ENCODE measurements at regions not wholly inside any gene's neighbourhood (a gene's known extent, or its start where the extent isn't known, plus 50 kb on each side); places are given as distances from the start of the nearest gene placed in this dataset.
"Not testable (repeated sequence)": the region's sequence is repeated elsewhere in the genome, so short reads cannot be mapped to it uniquely, and the experiment has no call there.

DNA sequence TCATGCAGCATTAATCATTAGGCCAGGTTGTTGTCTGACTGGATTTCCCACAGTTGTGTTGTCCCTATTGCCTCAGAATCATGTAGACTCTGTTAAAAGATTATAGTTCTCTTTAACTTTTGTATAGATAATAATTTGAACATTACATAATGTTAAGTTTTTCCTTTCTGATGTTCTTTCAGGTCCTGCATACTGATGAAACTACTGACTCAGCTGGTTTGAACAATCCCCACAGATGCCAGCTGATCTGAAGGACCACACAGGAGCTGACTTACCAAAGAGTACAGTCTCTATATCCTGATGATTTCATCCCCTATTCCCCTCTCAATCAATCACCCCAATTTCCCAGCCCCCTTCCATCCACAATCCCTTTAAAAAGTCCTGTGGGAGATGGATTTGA lies 341.2 kb upstream of the MGAT4C start:
- no peak overlapping the region for H3K4me3 ChIP-seq (ENCODE audit: low read depth, low read length)
- TF ChIP-seq CTCF (IDR thresholded peaks at IDR 0.05; ENCODE audit: control insufficient read depth, extremely low read depth, insufficient read depth) = no peak
- no peak for DNase-seq (ENCODE audit: low read depth)

DNA sequence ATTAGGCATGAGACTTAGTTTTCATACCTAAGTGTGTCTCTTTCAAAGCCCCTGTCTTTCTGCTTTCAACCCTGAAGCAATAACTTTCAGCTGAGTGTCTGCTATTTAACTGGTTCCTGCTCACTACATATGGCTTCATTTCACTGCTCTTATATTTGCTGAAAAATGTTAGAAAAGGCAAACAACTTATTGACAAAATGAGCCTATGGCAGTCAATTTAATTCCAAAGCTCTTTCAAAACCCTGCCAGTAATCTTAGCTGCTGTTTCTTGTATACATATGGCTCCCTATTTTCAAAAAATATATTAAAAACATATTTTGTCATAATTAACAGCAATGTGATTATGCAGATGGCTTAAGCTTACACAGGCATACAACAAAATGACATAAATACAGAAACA lies 334.1 kb upstream of the MGAT4C start:
- no peak for DNase-seq (ENCODE audit: low read depth)
- no peak overlapping the region for H3K4me3 ChIP-seq (ENCODE audit: low read depth, low read length)
- no peak for TF ChIP-seq CTCF (IDR thresholded peaks at IDR 0.05; ENCODE audit: control insufficient read depth, extremely low read depth, insufficient read depth)

GRCh38 chr12:86574143-86574542 lies 318.0 kb upstream of the MGAT4C start:
- H3K4me3 ChIP-seq (ENCODE audit: low read depth, low read length) = no peak overlapping the region
- no peak for DNase-seq (ENCODE audit: low read depth)
- TF ChIP-seq CTCF (IDR thresholded peaks at IDR 0.05; ENCODE audit: control insufficient read depth, extremely low read depth, insufficient read depth) = no peak

- DNase-seq (ENCODE audit: low read depth) = no peak
- no peak overlapping the region for H3K4me3 ChIP-seq (ENCODE audit: low read depth, low read length)
- TF ChIP-seq CTCF (IDR thresholded peaks at IDR 0.05; ENCODE audit: control insufficient read depth, extremely low read depth, insufficient read depth) = no peak
Observed at GRCh38 chr12:86572455-86572854, 316.3 kb upstream of the MGAT4C start.

- no peak overlapping the region for H3K4me3 ChIP-seq (ENCODE audit: low read depth, low read length)
- DNase-seq (ENCODE audit: low read depth) = no peak
- no peak for TF ChIP-seq CTCF (IDR thresholded peaks at IDR 0.05; ENCODE audit: control insufficient read depth, extremely low read depth, insufficient read depth)
Observed at GRCh38 chr12:86565038-86565437, 308.8 kb upstream of the MGAT4C start.

GRCh38 chr12:86555491-86555890 lies 299.3 kb upstream of the MGAT4C start:
- not testable (repeated sequence) for H3K4me3 ChIP-seq (ENCODE audit: low read depth, low read length); DNase-seq (ENCODE audit: low read depth)

DNA sequence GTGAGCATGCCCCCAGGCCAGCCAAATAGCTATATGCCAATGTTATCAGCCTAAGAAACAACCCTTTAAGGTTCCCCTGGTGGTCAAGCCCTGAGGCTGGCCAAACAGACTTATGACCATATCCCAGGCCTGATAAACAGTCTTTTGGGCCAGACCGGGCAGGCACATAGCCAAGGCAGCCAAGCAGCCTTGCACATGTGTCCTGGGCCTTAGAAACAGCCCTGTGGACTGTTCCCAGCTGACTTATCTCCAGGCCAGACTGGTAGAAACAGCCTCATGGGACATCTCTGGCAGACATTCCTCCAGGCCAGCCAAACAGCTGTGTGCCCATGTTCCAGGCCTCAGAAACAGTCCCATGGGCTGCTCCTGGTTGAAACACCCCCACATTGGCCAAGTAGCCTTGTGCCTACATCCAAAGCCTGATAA lies 295.0 kb upstream of the MGAT4C start:
- TF ChIP-seq CTCF (IDR thresholded peaks at IDR 0.05; ENCODE audit: control insufficient read depth, extremely low read depth, insufficient read depth) = no peak
- no peak overlapping the region for H3K4me3 ChIP-seq (ENCODE audit: low read depth, low read length)
- DNase-seq (ENCODE audit: low read depth) = no peak
